AG09319 (cell line): ENCODE measurements at regions not wholly inside any gene's neighbourhood (a gene's known extent, or its start where the extent isn't known, plus 50 kb on each side); places are given as distances from the start of the nearest gene placed in this dataset.

Source experiments
- DNase-seq: peaks from one replicate; pipeline ENCODE4 v3.0.0-alpha.2; 2010; ENCODE audit warnings: low read depth; ENCODE audit errors: extremely low read depth
- CTCF ChIP-seq: IDR thresholded peaks from 2 replicates; pipeline ENCODE4 v1.5.1; 2011; ENCODE audit warnings: low read depth, mild to moderate bottlenecking, inconsistent platforms, low read length, moderate library complexity

- TF ChIP-seq CTCF, result no peak
- DNase-seq, result no peak
Observed at GRCh38 chr14:87640553-87640952, 352.4 kb downstream of the GALC start.

DNA sequence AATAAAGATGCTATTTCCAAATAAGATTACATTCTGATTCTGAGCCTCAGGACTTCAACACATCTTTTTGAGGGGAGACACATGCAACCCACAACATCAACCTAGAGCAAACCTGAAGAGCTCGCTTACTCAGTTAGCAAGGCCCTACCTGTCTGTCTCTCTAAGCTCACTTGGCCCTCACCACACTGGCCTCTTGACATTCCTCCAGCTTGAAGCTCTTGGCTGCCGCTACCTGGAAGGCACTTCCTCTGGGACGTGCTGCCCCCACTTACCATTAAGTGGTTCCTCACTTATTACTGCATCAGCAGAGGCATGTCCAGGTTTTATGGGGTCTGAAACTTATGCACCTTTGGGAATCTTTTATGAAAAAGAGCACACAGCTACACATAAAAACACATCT lies 354.8 kb downstream of the GALC start:
- DNase-seq, result no peak
- no peak for TF ChIP-seq CTCF

DNA sequence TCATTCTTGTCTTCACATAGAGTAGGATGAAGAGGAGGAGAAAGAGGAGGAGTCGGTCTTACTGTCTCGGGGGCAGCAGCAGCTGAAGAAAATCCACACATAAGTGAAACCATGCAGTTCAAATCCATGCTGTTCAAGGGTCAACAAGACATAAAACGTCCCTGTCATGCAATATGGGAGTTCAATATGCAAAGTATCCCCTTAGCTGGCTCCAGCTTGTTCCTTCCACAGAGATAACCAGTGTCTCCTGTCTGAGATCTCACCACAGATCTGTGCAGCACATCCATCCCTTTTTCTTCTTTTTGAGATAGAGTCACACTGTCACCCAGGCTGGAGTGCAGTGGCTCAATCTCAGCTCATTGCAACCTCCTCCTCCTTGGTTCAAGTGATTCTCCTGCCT lies 357.5 kb downstream of the GALC start:
- no peak for TF ChIP-seq CTCF
- DNase-seq, result no peak

- no peak for DNase-seq
- TF ChIP-seq CTCF, result no peak
Observed at GRCh38 chr14:87632796-87633195, 360.2 kb downstream of the GALC start.

DNA sequence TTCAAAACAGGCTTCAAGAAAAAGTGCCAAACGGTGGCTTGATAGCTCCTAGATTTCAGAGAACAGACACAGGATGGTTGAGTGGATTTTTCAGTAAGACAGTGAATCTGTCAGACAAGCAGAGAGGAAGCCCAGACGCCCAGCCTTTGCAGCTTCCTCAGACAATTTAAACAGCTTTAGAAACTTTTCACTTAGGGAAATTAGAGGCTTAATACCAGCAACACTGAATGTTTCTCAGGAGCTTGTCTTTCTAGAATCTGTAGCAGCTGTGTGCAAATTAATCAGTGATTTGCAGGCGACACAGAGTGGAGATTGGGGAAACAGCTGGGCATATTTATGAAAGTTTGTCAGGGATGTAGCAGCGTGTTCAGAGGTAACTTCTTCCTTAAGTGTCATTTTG lies 362.1 kb downstream of the GALC start:
- DNase-seq, result no peak
- TF ChIP-seq CTCF, result no peak

DNA sequence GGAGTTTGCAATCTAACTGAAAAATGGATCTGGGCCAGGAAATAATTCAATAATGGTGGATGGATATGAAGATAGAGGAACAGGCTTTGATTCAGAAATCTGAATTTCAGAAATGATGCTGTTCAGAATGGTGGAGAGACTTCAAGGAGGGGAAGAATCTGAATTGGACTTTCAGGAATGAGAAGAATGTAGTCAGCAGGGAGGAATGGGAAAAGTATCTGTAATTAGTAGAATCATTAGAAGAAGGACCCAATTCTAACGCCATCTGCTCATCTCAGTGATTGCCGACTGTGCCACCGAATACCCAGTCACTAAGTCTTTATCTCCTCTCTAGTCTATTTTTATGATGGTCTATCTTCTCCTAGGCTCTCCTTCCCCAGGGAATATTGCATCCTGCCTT lies 363.2 kb downstream of the GALC start:
- TF ChIP-seq CTCF, result no peak
- DNase-seq, result no peak

DNA sequence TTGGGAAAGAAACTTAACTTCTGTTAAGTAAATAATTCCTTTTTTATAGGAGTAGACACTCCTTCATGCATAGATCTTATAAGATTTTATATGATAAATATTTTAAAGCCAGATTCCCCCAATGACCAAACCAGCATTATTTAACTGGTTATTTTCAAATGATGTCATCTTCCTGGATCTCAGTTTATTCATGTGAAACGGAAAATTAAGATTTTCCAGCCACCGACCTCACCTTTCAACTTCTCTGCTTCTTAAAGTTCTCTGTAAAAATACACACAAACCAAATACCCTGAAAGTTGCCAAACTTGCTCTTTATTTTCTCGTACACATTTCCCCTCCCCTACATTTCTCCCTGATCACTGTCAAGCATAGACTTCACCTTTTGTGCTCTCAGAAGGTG lies 364.2 kb downstream of the GALC start:
- no peak for TF ChIP-seq CTCF
- DNase-seq, result no peak
